Esophagus muscularis mucosa (tissue), 3 donors: ENCODE measurements at regions not wholly inside any gene's neighbourhood (a gene's known extent, or its start where the extent isn't known, plus 50 kb on each side); places are given as distances from the start of the nearest gene placed in this dataset.

ENCODE experiments used
- CTCF ChIP-seq, 3 experiments: fragments of 200-600 bp in 2 of 3; fragments of 450-650 bp in 1 of 3; sonication (generic) in 2 of 3; IDR thresholded peaks; one replicate each; pipeline ENCODE4 v1.5.1; 2017 to 2019; ENCODE audit warnings: antibody characterized with exemption in 3 of 3, mild to moderate bottlenecking in 2 of 3, moderate library complexity in 1 of 3
- POLR2A ChIP-seq: fragments of 450-650 bp; IDR thresholded peaks from one replicate; pipeline ENCODE4 v1.6.1; 2017; ENCODE audit warnings: antibody characterized with exemption, moderate library complexity, mild to moderate bottlenecking, low read depth
- POLR2AphosphoS5 ChIP-seq, 2 donors: sonication (generic); formaldehyde crosslinking; IDR thresholded peaks; one replicate each; pipeline ENCODE4 v1.6.1; 2017; ENCODE audit warnings: antibody characterized with exemption in 2 of 2

GRCh38 chr5:2890011-2890410 is 138.5 kb upstream of the IRX2 start:
- no peak for TF ChIP-seq POLR2AphosphoS5 (IDR thresholded peaks at IDR 0.05)
- no peak for TF ChIP-seq CTCF (IDR thresholded peaks at IDR 0.05)
- no peak for TF ChIP-seq POLR2A
